DOHH2 (cell line): ENCODE measurements at regions not wholly inside any gene's neighbourhood (a gene's known extent, or its start where the extent isn't known, plus 50 kb on each side); places are given as distances from the start of the nearest gene placed in this dataset.

Experiments
- H3F3A ChIP-seq: fragments of 200-600 bp; sonication (generic), shearing (Covaris generic); 2 replicates; pipeline ENCODE4 v1.6.0; 2016; ENCODE audit warnings: antibody characterized with exemption, mild to moderate bottlenecking; ENCODE audit not compliant: control insufficient read depth, insufficient read depth
- H3K27ac ChIP-seq: fragments of 200-600 bp; sonication (generic); 2 replicates; pipeline ENCODE4 v1.5.1; 2014; ENCODE audit warnings: low read depth, mild to moderate bottlenecking, low read length, moderate library complexity
- H3K27me3 ChIP-seq: fragments of 200-600 bp; sonication (generic); 2 replicates; pipeline ENCODE4 v1.6.1; 2014; ENCODE audit warnings: mild to moderate bottlenecking, low read length, mixed read lengths; ENCODE audit not compliant: control insufficient read depth
- H3K36me3 ChIP-seq: fragments of 200-600 bp; sonication (generic); 2 replicates; pipeline ENCODE4 v1.6.1; 2014; ENCODE audit warnings: mild to moderate bottlenecking, low read length, moderate library complexity, mixed read lengths; ENCODE audit not compliant: control insufficient read depth
- H3K4me1 ChIP-seq: fragments of 200-600 bp; sonication (generic); 2 replicates; pipeline ENCODE4 v1.6.1; 2014; ENCODE audit warnings: mild to moderate bottlenecking, low read length, mixed read lengths; ENCODE audit not compliant: control insufficient read depth
- H3K4me2 ChIP-seq: fragments of 200-600 bp; sonication (generic); 2 replicates; pipeline ENCODE4 v1.6.0; 2014; ENCODE audit warnings: mild to moderate bottlenecking, low read length, moderate library complexity
- H3K4me3 ChIP-seq: fragments of 200-600 bp; sonication (generic); 2 replicates; pipeline ENCODE4 v1.5.1; 2014; ENCODE audit warnings: mild to moderate bottlenecking, low read length, mixed read lengths
- H3K79me2 ChIP-seq: fragments of 200-600 bp; sonication (generic); 2 replicates; pipeline ENCODE4 v1.6.1; 2014; ENCODE audit warnings: mild to moderate bottlenecking, low read length, mixed read lengths; ENCODE audit not compliant: control insufficient read depth
- H3K9me2 ChIP-seq: fragments of 200-600 bp; sonication (generic); replicated peaks from 2 replicates; pipeline ENCODE4 v1.6.1; 2014; ENCODE audit warnings: mild to moderate bottlenecking, low read length, mixed read lengths; ENCODE audit not compliant: control insufficient read depth
- H3K9me3 ChIP-seq: fragments of 200-600 bp; sonication (generic); 2 replicates; pipeline ENCODE4 v1.6.1; 2014; ENCODE audit warnings: antibody characterized with exemption, low read length, mixed read lengths; ENCODE audit not compliant: control insufficient read depth, insufficient read depth
- H4K20me1 ChIP-seq: fragments of 200-600 bp; sonication (generic); 2 replicates; pipeline ENCODE4 v1.6.0; 2014; ENCODE audit warnings: low read depth, mild to moderate bottlenecking, antibody characterized with exemption, low read length, moderate library complexity; ENCODE audit not compliant: control insufficient read depth, insufficient read depth
- CTCF ChIP-seq: fragments of 200-600 bp; sonication (generic); IDR thresholded peaks from one replicate; pipeline ENCODE4 v1.5.1; 2014; ENCODE audit warnings: antibody characterized with exemption, mild to moderate bottlenecking, low read depth, low read length; ENCODE audit not compliant: poor library complexity, severe bottlenecking
- EZH2phosphoT487 ChIP-seq: fragments of 200-600 bp; sonication (generic); IDR thresholded peaks from 2 replicates; pipeline ENCODE4 v1.6.1; 2017; ENCODE audit warnings: borderline replicate concordance, mild to moderate bottlenecking, antibody characterized with exemption, low read length, moderate library complexity, mixed read lengths

- Histone ChIP-seq H3K27ac (no peak overlapping the region), H3K9me3 (no peaks in the 10 kb centered on the region), H4K20me1 (no peaks in the 10 kb centered on the region), H3K27me3 (0 out of 2 replicates have a peak, but pooled peaks cover 2% of the 10 kb centered on the region), H3K36me3 (no peaks in the 10 kb centered on the region), H3K4me3 (no peak overlapping the region), H3K4me1 (no peaks in the 10 kb centered on the region), H3F3A (no peaks in the 10 kb centered on the region), H3K79me2 (no peaks in the 10 kb centered on the region), H3K9me2 (no peaks in the 10 kb centered on the region), H3K4me2 (no peak overlapping the region)
- TF ChIP-seq EZH2phosphoT487 (no peak), CTCF (no peak)
Observed at GRCh38 chr3:10676905-10677304, 139.1 kb upstream of the SLC6A11 start.

GRCh38 chr3:10678796-10679376 is 137.1 kb upstream of the SLC6A11 start:
- no peak overlapping the region for H3K27ac ChIP-seq
- H3K4me1 ChIP-seq = no peaks in the 10 kb centered on the region
- no peaks in the 10 kb centered on the region for H4K20me1 ChIP-seq
- no peak overlapping the region for H3K4me2 ChIP-seq
- no peak for TF ChIP-seq CTCF
- no peak for TF ChIP-seq EZH2phosphoT487
- H3K9me2 ChIP-seq = no peaks in the 10 kb centered on the region
- H3K4me3 ChIP-seq = no peak overlapping the region
- H3K36me3 ChIP-seq = no peaks in the 10 kb centered on the region
- H3K79me2 ChIP-seq = no peaks in the 10 kb centered on the region
- H3K27me3 ChIP-seq = 0 out of 2 replicates have a peak, but pooled peaks cover 2% of the 10 kb centered on the region
- H3F3A ChIP-seq = no peaks in the 10 kb centered on the region
- H3K9me3 ChIP-seq = no peaks in the 10 kb centered on the region

- no peaks in the 10 kb centered on the region for H3K36me3 ChIP-seq
- H3F3A ChIP-seq = no peaks in the 10 kb centered on the region
- no peaks in the 10 kb centered on the region for H4K20me1 ChIP-seq
- H3K9me3 ChIP-seq = no peaks in the 10 kb centered on the region
- TF ChIP-seq EZH2phosphoT487 = no peak
- no peak for TF ChIP-seq CTCF
- no peak overlapping the region for H3K4me3 ChIP-seq
- H3K4me2 ChIP-seq = no peak overlapping the region
- H3K27ac ChIP-seq = no peak overlapping the region
- no peaks in the 10 kb centered on the region for H3K4me1 ChIP-seq
- no peaks in the 10 kb centered on the region for H3K9me2 ChIP-seq
- H3K79me2 ChIP-seq = no peaks in the 10 kb centered on the region
- H3K27me3 ChIP-seq = 0 out of 2 replicates have a peak, but pooled peaks cover 2% of the 10 kb centered on the region
Observed at GRCh38 chr3:10680796-10681195, 135.2 kb upstream of the SLC6A11 start.
